ENCODE measurements at regions not wholly inside any gene's neighbourhood (a gene's known extent, or its start where the extent isn't known, plus 50 kb on each side); places are given as distances from the start of the nearest gene placed in this dataset.
"Not testable (repeated sequence)": the region's sequence is repeated elsewhere in the genome, so short reads cannot be mapped to it uniquely, and the experiment has no call there.

DNA sequence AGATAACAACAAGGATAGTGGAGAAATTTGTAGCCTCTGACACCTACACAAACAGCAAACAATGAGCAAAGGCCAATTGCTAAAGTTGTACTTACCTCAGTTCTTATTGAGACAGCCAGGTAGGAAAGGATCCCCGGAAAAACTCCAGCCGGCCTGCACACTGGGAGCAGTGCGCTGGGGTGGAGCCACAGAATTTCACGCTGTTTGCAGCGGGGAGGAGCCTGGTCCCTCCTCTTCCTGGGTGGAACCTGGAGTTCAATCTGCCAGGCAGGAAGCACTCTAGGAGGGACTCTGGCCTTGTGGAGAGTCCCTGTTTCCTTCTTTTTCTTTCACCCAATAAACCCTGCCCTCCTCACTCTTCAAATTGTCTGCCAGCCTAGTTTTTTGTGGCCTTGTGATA lies 382.6 kb upstream of the TGIF2LX start:
- H3K4me3 Mint-ChIP-seq (ENCODE audit: low read depth); H3K4me1 Mint-ChIP-seq (ENCODE audit: low read depth); H3K27ac Mint-ChIP-seq; H3K36me3 Mint-ChIP-seq (ENCODE audit: insufficient read depth); H3K9me3 Mint-ChIP-seq (ENCODE audit: low read depth); H3K27me3 Mint-ChIP-seq; DNase-seq (ENCODE audit: low spot score, unreplicated experiment): not testable (repeated sequence)

DNA sequence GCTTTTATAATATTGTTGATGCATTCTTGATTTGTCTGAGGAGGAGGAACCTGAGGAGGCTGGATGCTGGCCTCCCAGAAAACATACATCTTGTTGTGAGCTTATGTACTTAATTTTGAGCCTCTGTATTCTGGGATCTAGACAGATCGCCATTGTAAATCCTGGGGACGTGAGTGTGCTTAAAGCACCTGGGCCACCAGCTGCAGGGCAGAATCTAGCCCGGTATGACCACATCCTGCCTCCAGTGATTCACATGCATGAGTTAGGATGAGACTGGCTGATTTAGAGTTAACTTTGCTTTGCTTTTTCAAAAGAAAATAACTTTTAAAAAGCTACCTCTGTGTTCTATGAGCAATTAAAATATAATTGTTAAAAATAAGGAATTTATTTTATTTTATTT lies 364.6 kb upstream of the TGIF2LX start:
- not testable (repeated sequence) for DNase-seq (ENCODE audit: low spot score, unreplicated experiment); H3K36me3 Mint-ChIP-seq (ENCODE audit: insufficient read depth); H3K4me1 Mint-ChIP-seq (ENCODE audit: low read depth)

DNA sequence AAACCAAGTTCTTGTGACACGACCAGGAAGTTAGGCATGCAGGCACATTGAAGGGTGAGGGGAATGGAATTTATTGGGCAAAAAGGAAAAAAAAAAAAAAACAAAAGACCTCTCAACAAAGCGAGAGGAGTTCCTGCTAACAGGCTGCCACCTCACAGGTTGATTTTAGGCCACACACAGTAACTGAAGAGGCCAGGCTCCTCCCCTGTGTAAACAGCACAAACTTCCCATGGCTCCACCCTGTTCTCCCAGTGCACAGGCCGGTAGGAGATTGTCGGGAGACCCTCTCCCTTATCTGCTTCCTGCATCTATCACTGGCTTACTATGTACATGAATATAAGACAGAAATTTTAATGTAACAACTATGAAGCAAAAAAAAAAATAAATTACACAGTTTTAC lies 359.6 kb upstream of the TGIF2LX start:
- H3K27me3 Mint-ChIP-seq; H3K4me1 Mint-ChIP-seq (ENCODE audit: low read depth); H3K27ac Mint-ChIP-seq; DNase-seq (ENCODE audit: low spot score, unreplicated experiment); H3K36me3 Mint-ChIP-seq (ENCODE audit: insufficient read depth); H3K4me3 Mint-ChIP-seq (ENCODE audit: low read depth); H3K9me3 Mint-ChIP-seq (ENCODE audit: low read depth): not testable (repeated sequence)

More for the DNA sequence above, 364.6 kb upstream of the TGIF2LX start:
- H3K27me3 Mint-ChIP-seq; H3K27ac Mint-ChIP-seq; H3K4me3 Mint-ChIP-seq (ENCODE audit: low read depth); H3K9me3 Mint-ChIP-seq (ENCODE audit: low read depth): not testable (repeated sequence)

DNA sequence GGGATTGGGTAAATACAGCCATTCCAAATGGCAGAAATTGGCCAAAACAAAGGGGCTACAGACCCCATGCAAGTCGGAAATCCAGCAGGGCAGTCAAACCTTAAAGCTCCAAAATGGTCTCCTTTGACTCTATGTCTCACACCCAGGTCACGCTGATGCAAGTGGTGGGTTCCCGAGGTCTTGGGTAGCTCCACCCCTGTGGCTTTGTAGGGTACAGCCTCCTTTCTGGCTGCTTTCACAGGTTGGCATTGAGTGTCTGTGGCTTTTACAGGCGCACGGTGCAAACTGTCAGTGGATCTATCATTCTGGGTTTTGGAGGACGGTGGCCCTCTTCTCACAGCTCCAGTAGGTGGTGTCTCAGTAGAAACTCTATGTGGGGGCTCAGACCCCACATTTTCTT lies 358.6 kb upstream of the TGIF2LX start:
- not testable (repeated sequence) for H3K4me3 Mint-ChIP-seq (ENCODE audit: low read depth); DNase-seq (ENCODE audit: low spot score, unreplicated experiment); H3K27me3 Mint-ChIP-seq; H3K36me3 Mint-ChIP-seq (ENCODE audit: insufficient read depth); H3K9me3 Mint-ChIP-seq (ENCODE audit: low read depth); H3K27ac Mint-ChIP-seq; H3K4me1 Mint-ChIP-seq (ENCODE audit: low read depth)

DNA sequence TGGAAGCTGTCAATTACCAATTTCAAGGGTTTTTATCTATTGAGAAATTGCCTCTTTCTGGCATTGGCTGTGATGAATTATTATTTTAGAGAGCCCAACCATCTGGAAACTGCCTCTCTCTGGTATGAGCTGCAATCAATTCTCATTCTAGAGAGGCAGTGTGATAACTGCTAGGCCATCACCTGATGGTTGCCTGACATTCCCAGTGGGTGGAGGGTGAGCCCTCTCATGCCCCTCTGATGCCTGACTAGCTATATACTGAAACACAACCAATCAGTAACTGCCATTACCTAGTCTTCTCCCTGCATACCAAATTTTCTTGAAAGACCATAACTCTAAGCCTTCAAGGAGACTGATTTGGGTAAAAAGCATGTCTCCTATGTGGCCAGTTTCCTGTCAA lies 353.9 kb upstream of the TGIF2LX start:
- H3K4me3 Mint-ChIP-seq (ENCODE audit: low read depth); H3K4me1 Mint-ChIP-seq (ENCODE audit: low read depth); H3K27ac Mint-ChIP-seq; H3K9me3 Mint-ChIP-seq (ENCODE audit: low read depth); H3K27me3 Mint-ChIP-seq; H3K36me3 Mint-ChIP-seq (ENCODE audit: insufficient read depth); DNase-seq (ENCODE audit: low spot score, unreplicated experiment): not testable (repeated sequence)

DNA sequence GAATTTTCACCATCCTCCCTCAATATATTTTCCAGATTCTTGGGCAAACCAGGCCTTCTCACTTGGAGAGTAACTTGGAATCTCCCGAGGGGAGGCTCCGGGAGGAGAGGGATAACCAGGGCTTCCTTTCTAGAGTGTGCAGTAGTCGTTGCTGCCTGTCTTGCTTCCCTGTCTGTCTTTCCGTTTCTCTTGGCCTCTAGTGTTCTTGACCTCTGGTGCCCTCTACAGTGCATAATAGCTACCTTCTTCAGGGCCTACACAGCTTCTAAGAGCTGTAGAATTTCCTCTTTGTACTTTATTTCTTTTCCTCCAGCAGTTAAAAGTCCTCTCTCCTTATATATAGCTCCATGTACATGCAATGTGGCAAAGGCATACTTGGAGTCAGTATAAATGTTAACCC lies 339.8 kb upstream of the TGIF2LX start:
- not testable (repeated sequence) for H3K9me3 Mint-ChIP-seq (ENCODE audit: low read depth); H3K36me3 Mint-ChIP-seq (ENCODE audit: insufficient read depth); H3K27me3 Mint-ChIP-seq; H3K27ac Mint-ChIP-seq; DNase-seq (ENCODE audit: low spot score, unreplicated experiment); H3K4me3 Mint-ChIP-seq (ENCODE audit: low read depth); H3K4me1 Mint-ChIP-seq (ENCODE audit: low read depth)

DNA sequence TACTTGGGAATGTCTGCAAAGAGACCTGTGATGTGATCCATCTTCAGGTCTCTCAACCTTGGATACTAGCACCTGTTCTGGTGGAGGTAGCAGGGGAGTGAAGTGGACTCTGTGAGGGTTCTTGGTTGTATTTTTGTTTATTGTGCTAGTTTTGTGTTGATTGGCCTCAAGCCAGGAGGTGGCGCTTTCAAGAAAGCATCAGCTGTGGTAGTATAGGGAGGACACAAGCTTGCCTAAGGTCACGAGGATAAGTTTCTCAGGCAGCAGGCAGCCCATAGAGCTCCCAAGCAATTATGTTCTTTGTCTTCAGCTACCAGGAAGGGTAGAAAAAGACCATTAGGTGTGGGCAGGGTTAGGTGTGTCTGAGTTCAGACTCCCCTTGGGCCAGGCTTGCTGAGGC lies 289.9 kb upstream of the TGIF2LX start:
- not testable (repeated sequence) for H3K4me1 Mint-ChIP-seq (ENCODE audit: low read depth); H3K4me3 Mint-ChIP-seq (ENCODE audit: low read depth); H3K36me3 Mint-ChIP-seq (ENCODE audit: insufficient read depth); H3K27ac Mint-ChIP-seq; H3K9me3 Mint-ChIP-seq (ENCODE audit: low read depth); H3K27me3 Mint-ChIP-seq; DNase-seq (ENCODE audit: low spot score, unreplicated experiment)

DNA sequence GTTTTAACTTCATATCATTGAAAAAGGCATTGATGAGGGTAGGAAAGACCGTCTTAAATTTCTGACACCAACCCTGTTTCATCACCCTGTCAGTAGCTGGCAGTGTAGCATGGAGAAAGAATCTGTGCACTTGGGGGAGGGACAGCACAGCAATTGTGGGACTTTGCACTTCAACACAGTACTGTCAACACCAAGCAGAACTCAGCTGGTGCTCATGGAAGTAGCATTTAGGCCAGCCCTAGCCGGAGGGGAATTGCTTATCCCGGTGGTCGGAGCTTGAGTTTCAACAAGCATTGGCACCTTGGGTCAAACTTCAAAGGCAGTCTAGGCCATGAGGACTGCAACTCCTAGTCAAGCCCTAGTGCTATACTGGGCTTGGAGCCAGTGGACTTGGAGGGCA lies 285.8 kb upstream of the TGIF2LX start:
- H3K36me3 Mint-ChIP-seq (ENCODE audit: insufficient read depth); DNase-seq (ENCODE audit: low spot score, unreplicated experiment); H3K27ac Mint-ChIP-seq; H3K27me3 Mint-ChIP-seq; H3K9me3 Mint-ChIP-seq (ENCODE audit: low read depth); H3K4me3 Mint-ChIP-seq (ENCODE audit: low read depth); H3K4me1 Mint-ChIP-seq (ENCODE audit: low read depth): not testable (repeated sequence)

DNA sequence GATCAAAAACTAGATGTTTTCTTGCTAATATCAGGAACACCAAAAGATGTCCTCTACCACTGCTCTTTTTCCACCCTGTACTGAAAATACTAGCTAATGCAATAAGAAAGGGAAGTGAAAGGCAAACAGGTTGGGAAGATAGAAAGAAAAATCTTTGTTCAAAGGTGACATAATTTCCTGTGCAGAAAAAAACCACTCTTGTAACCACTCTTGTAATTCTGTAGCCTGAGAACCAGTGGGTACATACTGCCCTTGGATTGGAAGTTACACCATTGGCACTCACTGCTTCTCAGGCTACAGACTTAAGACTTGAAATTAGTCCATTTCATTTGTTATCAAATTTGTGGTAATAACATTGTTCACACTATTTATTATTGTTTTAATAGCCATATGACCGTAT lies 263.0 kb upstream of the TGIF2LX start:
- not testable (repeated sequence) for H3K4me3 Mint-ChIP-seq (ENCODE audit: low read depth); H3K27ac Mint-ChIP-seq; H3K9me3 Mint-ChIP-seq (ENCODE audit: low read depth); H3K4me1 Mint-ChIP-seq (ENCODE audit: low read depth); H3K36me3 Mint-ChIP-seq (ENCODE audit: insufficient read depth); DNase-seq (ENCODE audit: low spot score, unreplicated experiment); H3K27me3 Mint-ChIP-seq

DNA sequence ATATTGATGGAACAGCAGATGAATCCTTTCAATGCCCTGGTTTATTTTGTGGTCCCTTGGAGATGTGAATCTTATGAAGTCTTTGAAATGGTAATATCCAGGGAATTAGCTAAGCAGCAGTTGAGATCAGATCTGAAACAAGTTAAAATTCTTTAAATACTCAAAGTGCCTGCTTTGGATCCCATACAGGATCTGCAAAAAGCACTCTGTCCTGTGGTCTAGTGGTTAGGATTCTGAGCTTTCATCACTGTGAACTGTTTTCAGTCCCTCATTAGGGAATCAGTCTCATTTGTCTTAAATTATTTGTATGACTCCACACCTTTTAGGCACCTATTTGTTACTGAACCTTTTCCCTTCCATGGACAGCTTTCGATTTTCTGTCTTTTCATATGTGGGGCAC lies 215.2 kb upstream of the TGIF2LX start:
- not testable (repeated sequence) for H3K4me3 Mint-ChIP-seq (ENCODE audit: low read depth); H3K36me3 Mint-ChIP-seq (ENCODE audit: insufficient read depth); H3K4me1 Mint-ChIP-seq (ENCODE audit: low read depth); H3K9me3 Mint-ChIP-seq (ENCODE audit: low read depth); DNase-seq (ENCODE audit: low spot score, unreplicated experiment); H3K27ac Mint-ChIP-seq; H3K27me3 Mint-ChIP-seq

DNA sequence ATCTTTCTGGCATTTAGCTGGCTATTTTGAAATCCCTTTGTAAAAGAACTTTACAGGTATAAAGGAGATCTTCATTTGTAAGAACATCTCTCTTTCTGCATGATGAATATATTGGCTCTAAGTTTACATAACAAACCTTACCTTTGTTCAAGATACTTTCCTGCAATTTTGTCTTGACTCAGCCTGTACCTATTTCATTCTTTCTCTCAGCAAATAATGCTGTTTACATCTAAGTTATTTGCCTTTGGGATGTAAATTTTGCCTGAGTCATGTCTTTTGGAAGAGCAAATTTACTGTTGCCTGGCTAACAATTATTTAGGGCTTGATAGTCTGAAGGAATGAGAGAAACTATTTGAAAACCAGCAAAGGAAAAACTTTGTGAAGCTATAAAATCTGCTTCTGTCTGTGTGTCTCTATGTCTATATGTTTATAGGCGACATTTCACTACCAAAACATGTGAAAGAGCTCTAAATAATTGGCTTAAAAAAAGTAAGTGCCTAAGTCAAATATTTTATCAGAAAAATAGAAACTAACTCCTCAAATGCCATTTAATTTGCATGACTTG lies 214.3 kb upstream of the TGIF2LX start:
- not testable (repeated sequence) for H3K27ac Mint-ChIP-seq

DNA sequence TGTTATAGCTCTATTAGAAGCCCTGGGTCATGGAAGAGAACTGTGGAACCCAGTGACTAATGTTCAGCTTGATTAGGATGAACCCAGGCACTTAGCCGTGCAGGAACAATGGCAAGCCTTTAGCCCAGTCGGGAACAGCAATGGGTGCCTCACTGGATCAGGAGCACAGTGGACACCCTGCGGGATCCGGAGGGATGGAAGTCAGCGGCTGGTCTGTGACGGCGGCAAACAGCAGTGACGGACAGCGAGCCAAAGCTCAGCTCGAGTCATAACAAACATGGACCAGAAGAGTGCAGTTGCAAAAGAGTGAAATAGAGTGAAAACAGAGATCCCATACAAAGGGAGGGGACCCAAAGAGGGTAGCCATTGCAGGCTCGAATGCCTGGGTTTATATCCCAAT lies 187.3 kb upstream of the TGIF2LX start:
- not testable (repeated sequence) for H3K4me3 Mint-ChIP-seq (ENCODE audit: low read depth); H3K36me3 Mint-ChIP-seq (ENCODE audit: insufficient read depth); H3K9me3 Mint-ChIP-seq (ENCODE audit: low read depth); H3K4me1 Mint-ChIP-seq (ENCODE audit: low read depth); H3K27ac Mint-ChIP-seq; DNase-seq (ENCODE audit: low spot score, unreplicated experiment); H3K27me3 Mint-ChIP-seq

More for the DNA sequence above, 214.3 kb upstream of the TGIF2LX start:
- not testable (repeated sequence) for DNase-seq (ENCODE audit: low spot score, unreplicated experiment); H3K4me3 Mint-ChIP-seq (ENCODE audit: low read depth); H3K27me3 Mint-ChIP-seq; H3K9me3 Mint-ChIP-seq (ENCODE audit: low read depth); H3K4me1 Mint-ChIP-seq (ENCODE audit: low read depth); H3K36me3 Mint-ChIP-seq (ENCODE audit: insufficient read depth)

DNA sequence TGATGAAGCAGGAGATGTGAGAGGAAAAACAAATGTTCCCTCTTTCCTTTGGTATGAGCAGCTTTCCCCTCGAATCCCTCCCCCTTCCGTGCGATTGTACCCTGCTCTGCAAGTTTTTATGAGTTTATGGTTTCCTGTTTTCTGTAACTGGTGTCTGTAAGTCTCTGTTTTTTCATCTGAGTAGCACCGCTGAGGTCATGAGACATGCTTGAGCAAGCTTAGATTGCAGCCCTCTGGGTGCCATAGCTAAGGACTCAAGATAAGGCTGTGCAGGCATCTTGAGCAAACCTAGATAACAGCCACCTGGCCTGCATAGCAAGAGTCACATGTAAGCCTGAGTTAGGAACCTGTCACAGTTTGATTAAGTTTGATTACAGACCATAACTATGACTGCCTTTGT lies 165.2 kb upstream of the TGIF2LX start:
- not testable (repeated sequence) for H3K36me3 Mint-ChIP-seq (ENCODE audit: insufficient read depth); DNase-seq (ENCODE audit: low spot score, unreplicated experiment); H3K4me1 Mint-ChIP-seq (ENCODE audit: low read depth); H3K27me3 Mint-ChIP-seq; H3K4me3 Mint-ChIP-seq (ENCODE audit: low read depth)
- peaks cover 20% of the 10 kb centered on the region for H3K9me3 Mint-ChIP-seq (ENCODE audit: low read depth)
- peak overlapping the region; percentile 76 for H3K27ac Mint-ChIP-seq

Data from progenitor cell of endocrine pancreas (in vitro differentiated cells).